ENCODE measurements at regions not wholly inside any gene's neighbourhood (a gene's known extent, or its start where the extent isn't known, plus 50 kb on each side); places are given as distances from the start of the nearest gene placed in this dataset.

DNA sequence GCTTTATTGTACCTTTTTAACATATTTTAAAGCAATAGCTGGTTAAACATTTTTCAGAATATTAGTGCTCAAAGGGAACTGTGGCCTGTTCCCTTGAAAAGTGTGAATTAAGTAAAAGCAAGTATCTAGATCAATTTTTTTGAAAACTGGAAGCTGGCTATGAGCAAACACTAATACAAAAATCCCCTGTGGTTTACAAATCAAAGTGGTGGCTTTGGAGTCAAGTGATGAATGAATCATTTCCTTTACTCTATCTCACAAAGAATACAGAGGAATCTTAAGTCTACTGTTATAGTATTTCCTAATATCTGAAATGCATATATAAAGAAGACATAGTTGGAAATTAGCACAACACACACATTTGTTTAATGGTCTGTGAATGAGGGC is 212.4 kb upstream of the C9orf72 start:
- Histone ChIP-seq H4K8ac (replicated peaks; ENCODE audit: insufficient read length, low read depth, low read length) (no peak overlapping the region), H2BK5ac (ENCODE audit: insufficient read length, low read length) (no peak overlapping the region), H2BK20ac (ENCODE audit: low read depth, low read length, poor library complexity, severe bottlenecking) (no peak overlapping the region), H3K9me3 (ENCODE audit: control insufficient read depth, low read depth, low read length) (no peaks in the 10 kb centered on the region), H2AK5ac (ENCODE audit: insufficient read length, low read length) (no peak overlapping the region), H3K27ac (ENCODE audit: insufficient read length, low read depth, low read length) (no peak overlapping the region), H3K56ac (ENCODE audit: insufficient read length, low read depth, low read length) (no peak overlapping the region), H2BK120ac (ENCODE audit: low read depth, low read length, poor library complexity, severe bottlenecking) (no peak overlapping the region), H3K4ac (ENCODE audit: low read depth, low read length) (no peak overlapping the region), H3K23me2 (ENCODE audit: insufficient read length, low read depth, low read length, poor library complexity, severe bottlenecking) (no peaks in the 10 kb centered on the region), H4K20me1 (ENCODE audit: control insufficient read depth, insufficient read depth, insufficient read length) (no peaks in the 10 kb centered on the region), H3K4me2 (ENCODE audit: insufficient read depth, insufficient read length, low read length) (no peak overlapping the region), H4K5ac (ENCODE audit: insufficient read length, low read depth, low read length) (no peak overlapping the region), H3K14ac (ENCODE audit: insufficient read depth, low read length) (no peak overlapping the region), H3K18ac (ENCODE audit: insufficient read length, low read depth, low read length) (no peak overlapping the region), H2BK15ac (ENCODE audit: low read depth, low read length) (no peak overlapping the region), H3K4me1 (ENCODE audit: insufficient read depth, low read length) (no peaks in the 10 kb centered on the region), H2AFZ (ENCODE audit: low read length) (no peak overlapping the region), H2BK12ac (ENCODE audit: insufficient read length, low read depth, low read length) (no peak overlapping the region), H3T11ph (ENCODE audit: low read length) (no peak overlapping the region), H3K9ac (ENCODE audit: extremely low read depth, insufficient read length, low read length) (no peak overlapping the region), H3K27me3 (ENCODE audit: insufficient read depth, low read length) (no peaks in the 10 kb centered on the region), H3K23ac (ENCODE audit: insufficient read length, low read depth, low read length) (no peak overlapping the region), H3K79me1 (ENCODE audit: insufficient read depth, low read depth, low read length, poor library complexity, severe bottlenecking) (no peaks in the 10 kb centered on the region), H4K91ac (ENCODE audit: insufficient read length, low read depth, low read length) (no peak overlapping the region), H3K79me2 (ENCODE audit: insufficient read depth, low read length) (no peaks in the 10 kb centered on the region)
- TF ChIP-seq, protein P1, sequence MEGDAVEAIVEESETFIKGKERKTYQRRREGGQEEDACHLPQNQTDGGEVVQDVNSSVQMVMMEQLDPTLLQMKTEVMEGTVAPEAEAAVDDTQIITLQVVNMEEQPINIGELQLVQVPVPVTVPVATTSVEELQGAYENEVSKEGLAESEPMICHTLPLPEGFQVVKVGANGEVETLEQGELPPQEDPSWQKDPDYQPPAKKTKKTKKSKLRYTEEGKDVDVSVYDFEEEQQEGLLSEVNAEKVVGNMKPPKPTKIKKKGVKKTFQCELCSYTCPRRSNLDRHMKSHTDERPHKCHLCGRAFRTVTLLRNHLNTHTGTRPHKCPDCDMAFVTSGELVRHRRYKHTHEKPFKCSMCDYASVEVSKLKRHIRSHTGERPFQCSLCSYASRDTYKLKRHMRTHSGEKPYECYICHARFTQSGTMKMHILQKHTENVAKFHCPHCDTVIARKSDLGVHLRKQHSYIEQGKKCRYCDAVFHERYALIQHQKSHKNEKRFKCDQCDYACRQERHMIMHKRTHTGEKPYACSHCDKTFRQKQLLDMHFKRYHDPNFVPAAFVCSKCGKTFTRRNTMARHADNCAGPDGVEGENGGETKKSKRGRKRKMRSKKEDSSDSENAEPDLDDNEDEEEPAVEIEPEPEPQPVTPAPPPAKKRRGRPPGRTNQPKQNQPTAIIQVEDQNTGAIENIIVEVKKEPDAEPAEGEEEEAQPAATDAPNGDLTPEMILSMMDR (conservative IDR thresholded peaks at IDR 0.05), result no peak
- H3K27ac Mint-ChIP-seq, result no peak overlapping the region
- H3K4me1 Mint-ChIP-seq, result no peaks in the 10 kb centered on the region
- peaks cover 6 to 17% (median 7%) of the 10 kb centered on the region in 3 experiments for H3K36me3 Mint-ChIP-seq (ENCODE audit: insufficient read depth in 1 of 3, low read depth in 3 of 3)
- H3K4me3 Mint-ChIP-seq, result no peak overlapping the region
- DNase-seq, result no peak
- no peaks in the 10 kb centered on the region; the same call in 1 of the 2 replicates for H3K27me3 Mint-ChIP-seq (ENCODE audit: low read depth)
- peaks cover 16 to 27% of the 10 kb centered on the region in 2 experiments for H3K9me3 Mint-ChIP-seq

All from H9 (cell line).